ENCODE measurements at regions not wholly inside any gene's neighbourhood (a gene's known extent, or its start where the extent isn't known, plus 50 kb on each side); places are given as distances from the start of the nearest gene placed in this dataset.
"Not testable (repeated sequence)": the region's sequence is repeated elsewhere in the genome, so short reads cannot be mapped to it uniquely, and the experiment has no call there.

GRCh38 chr9:87410047-87411005, 87.3 kb upstream of the DAPK1 start:
- not testable (repeated sequence) for TF ChIP-seq CTCF (conservative IDR thresholded peaks at IDR 0.05; ENCODE audit: low read depth, low read length); EZH2 (IDR thresholded peaks at IDR 0.05; ENCODE audit: low read length, unreplicated experiment); EZH2phosphoT487 (IDR thresholded peaks at IDR 0.05; ENCODE audit: borderline replicate concordance, low read length)

Measured in PC-3 (cell line).